MCF 10A (cell line): ENCODE measurements at regions not wholly inside any gene's neighbourhood (a gene's known extent, or its start where the extent isn't known, plus 50 kb on each side); places are given as distances from the start of the nearest gene placed in this dataset.

Experiments used
- BruUV-seq: library from RNA; stranded (reverse); fragments of 400-500 nt; replicated peaks from 2 replicates; lab custom pipeline; 2021; lab: Mats Ljungman, UMichigan
- CTCF ChIA-PET: fragments of 300-600 bp; sonication (Branson Sonifier 250); formaldehyde crosslinking; extraction: SDS; loops from one replicate; lab custom pipeline; 2021; ENCODE audit warnings: antibody characterized with exemption, inconsistent platforms; lab: Yijun Ruan, JAX
- POLR2A ChIA-PET: fragments of 300-600, 350-650 bp; sonication (Branson Sonifier 250); formaldehyde crosslinking; extraction: SDS; loops from one replicate; lab custom pipeline; 2020; ENCODE audit warnings: antibody characterized with exemption, inconsistent platforms; lab: Yijun Ruan, JAX
- DNase-seq: peaks from one replicate; pipeline ENCODE4 v3.0.0-alpha.2; 2018; ENCODE audit not compliant: unreplicated experiment
- H3K27ac Mint-ChIP-seq: one replicate; pipeline ENCODE4 v1.8.0; 2022; ENCODE audit warnings: mild to moderate bottlenecking, low read depth, mixed read lengths; ENCODE audit not compliant: unreplicated experiment
- H3K27me3 Mint-ChIP-seq: one replicate; pipeline ENCODE4 v1.8.0; 2022; ENCODE audit warnings: mixed read lengths; ENCODE audit not compliant: insufficient read depth, unreplicated experiment
- H3K36me3 Mint-ChIP-seq: one replicate; pipeline ENCODE4 v1.8.0; 2022; ENCODE audit warnings: mild to moderate bottlenecking, moderate library complexity, mixed read lengths; ENCODE audit not compliant: insufficient read depth, unreplicated experiment
- H3K4me1 Mint-ChIP-seq: one replicate; pipeline ENCODE4 v1.8.0; 2022; ENCODE audit warnings: mixed read lengths; ENCODE audit not compliant: insufficient read depth, unreplicated experiment
- H3K4me3 Mint-ChIP-seq: one replicate; pipeline ENCODE4 v1.8.0; 2022; ENCODE audit warnings: mild to moderate bottlenecking, moderate library complexity, mixed read lengths; ENCODE audit not compliant: unreplicated experiment
- H3K9me3 Mint-ChIP-seq: one replicate; pipeline ENCODE4 v1.8.0; 2022; ENCODE audit warnings: mixed read lengths; ENCODE audit not compliant: unreplicated experiment
- CTCF ChIP-seq: fragments of 200-600 bp; IDR thresholded peaks from one replicate; pipeline ENCODE4 v1.8.0; 2022; ENCODE audit warnings: antibody characterized with exemption, mild to moderate bottlenecking; ENCODE audit not compliant: unreplicated experiment
- intact Hi-C: fragments of 100-400 bp; cut with micrococcal nuclease; formaldehyde crosslinking; loops from 2 replicates; pipeline ENCODE4 v1.14.1; 2022

- TF ChIP-seq CTCF = no peak
- ChIA-PET CTCF (interaction anchor here (0.5 kb wide), 1 partner anchor 409 kb away, joined by 3 read pairs; no protein-coding TSS in a partner anchor), POLR2A (no interaction called here)
- no peak for DNase-seq
- no TSS peak for BruUV-seq
- intact Hi-C loops = no loop called here
- H3K27me3 Mint-ChIP-seq = no peaks in the 10 kb centered on the region
- H3K4me3 Mint-ChIP-seq = no peak overlapping the region
- H3K36me3 Mint-ChIP-seq = no peaks in the 10 kb centered on the region
- no peak overlapping the region for H3K27ac Mint-ChIP-seq
- no peaks in the 10 kb centered on the region for H3K9me3 Mint-ChIP-seq
- H3K4me1 Mint-ChIP-seq = no peaks in the 10 kb centered on the region
Observed at GRCh38 chr2:212607080-212607479, 68.5 kb upstream of the ERBB4 start.

GRCh38 chr2:212606232-212606631 lies 67.6 kb upstream of the ERBB4 start:
- DNase-seq = no peak
- Mint-ChIP-seq H3K4me1 (no peaks in the 10 kb centered on the region), H3K36me3 (no peaks in the 10 kb centered on the region), H3K4me3 (no peak overlapping the region), H3K27me3 (no peaks in the 10 kb centered on the region), H3K27ac (no peak overlapping the region), H3K9me3 (no peaks in the 10 kb centered on the region)
- POLR2A ChIA-PET = interaction anchor here (0.6 to 0.7 kb wide), 2 partner anchors 12 to 29 kb away, joined by 3 read pairs; no protein-coding TSS in a partner anchor
- CTCF ChIA-PET = interaction anchor here (0.6 to 1.2 kb wide), 3 partner anchors 11 to 547 kb away, joined by 3 to 6 read pairs (median 4); no protein-coding TSS in a partner anchor
- intact Hi-C loops = no loop called here
- TF ChIP-seq CTCF = no peak
- BruUV-seq = no TSS peak

- Mint-ChIP-seq H3K36me3 (no peaks in the 10 kb centered on the region), H3K4me3 (no peak overlapping the region), H3K27ac (no peak overlapping the region), H3K9me3 (no peaks in the 10 kb centered on the region), H3K27me3 (no peaks in the 10 kb centered on the region), H3K4me1 (peaks cover 7% of the 10 kb centered on the region)
- intact Hi-C loops = no loop called here
- ChIA-PET CTCF (interaction anchor here (0.5 to 1.9 kb wide), 8 partner anchors 21 to 1439 kb away, joined by 3 to 7 read pairs (median 3); no protein-coding TSS in a partner anchor), POLR2A (interaction anchor here (0.6 to 0.7 kb wide), 2 partner anchors 134 to 829 kb away, joined by 3 read pairs; no protein-coding TSS in a partner anchor)
- BruUV-seq = no TSS peak
- DNase-seq = no peak
- no peak for TF ChIP-seq CTCF
Observed at GRCh38 chr2:212596688-212597087, 58.1 kb upstream of the ERBB4 start.

GRCh38 chr2:212596276-212596675 lies 57.7 kb upstream of the ERBB4 start:
- Mint-ChIP-seq H3K4me1 (peaks cover 7% of the 10 kb centered on the region), H3K9me3 (no peaks in the 10 kb centered on the region), H3K27me3 (no peaks in the 10 kb centered on the region), H3K4me3 (no peak overlapping the region), H3K36me3 (no peaks in the 10 kb centered on the region), H3K27ac (no peak overlapping the region)
- no TSS peak for BruUV-seq
- no peak for DNase-seq
- intact Hi-C loops = no loop called here
- POLR2A ChIA-PET = no interaction called here
- CTCF ChIA-PET = interaction anchor here (0.5 to 2.1 kb wide), 13 partner anchors 9 to 1439 kb away, joined by 3 to 7 read pairs (median 3); no protein-coding TSS in a partner anchor
- TF ChIP-seq CTCF = no peak
